Esophagus muscularis mucosa (tissue), 4 donors: ENCODE measurements at regions not wholly inside any gene's neighbourhood (a gene's known extent, or its start where the extent isn't known, plus 50 kb on each side); places are given as distances from the start of the nearest gene placed in this dataset.

Experiments used
- DNase-seq: peaks from one replicate; pipeline ENCODE4 v3.0.0-alpha.2; 2017; ENCODE audit errors: extremely low spot score
- H3K27ac ChIP-seq, 4 donors: fragments of 200-600 bp; sonication (generic); replicated peaks in 1 of 4; 1 replicate in 3 of 4; 2 replicates in 1 of 4; pipeline ENCODE4 v1.5.1; 2016 to 2019; ENCODE audit warnings: mild to moderate bottlenecking in 1 of 4
- H3K27me3 ChIP-seq, 4 donors: fragments of 200-600 bp; sonication (generic); one replicate each; pipeline versions ENCODE4 v1.5.1 to v1.6.0; 2016 to 2019
- H3K36me3 ChIP-seq, 4 donors: fragments of 200-600 bp; sonication (generic); one replicate each; pipeline ENCODE4 v1.5.1; 2016 to 2019
- H3K4me1 ChIP-seq, 4 donors: fragments of 200-600 bp; sonication (generic); one replicate each; pipeline ENCODE4 v1.5.1; 2016 to 2019
- H3K4me3 ChIP-seq, 4 donors: fragments of 200-600 bp; sonication (generic); 1 replicate in 2 of 4; 2 replicates in 2 of 4; pipeline ENCODE4 v1.5.1; 2016 to 2019; ENCODE audit warnings: mild to moderate bottlenecking in 4 of 4, moderate library complexity in 1 of 4
- H3K9me3 ChIP-seq, 4 donors: fragments of 200-600 bp; sonication (generic); 1 replicate in 3 of 4; 2 replicates in 1 of 4; pipeline ENCODE4 v1.5.1; 2016 to 2019
- CTCF ChIP-seq, 3 experiments: fragments of 200-600 bp in 2 of 3; fragments of 450-650 bp in 1 of 3; sonication (generic) in 2 of 3; IDR thresholded peaks; one replicate each; pipeline ENCODE4 v1.5.1; 2017 to 2019; ENCODE audit warnings: antibody characterized with exemption in 3 of 3, mild to moderate bottlenecking in 2 of 3, moderate library complexity in 1 of 3
- EP300 ChIP-seq: sonication (generic); formaldehyde crosslinking; IDR thresholded peaks from one replicate; pipeline ENCODE4 v1.6.1; 2017; ENCODE audit warnings: antibody characterized with exemption
- POLR2A ChIP-seq: fragments of 450-650 bp; IDR thresholded peaks from one replicate; pipeline ENCODE4 v1.6.1; 2017; ENCODE audit warnings: antibody characterized with exemption, moderate library complexity, mild to moderate bottlenecking, low read depth
- POLR2AphosphoS5 ChIP-seq, 2 donors: sonication (generic); formaldehyde crosslinking; IDR thresholded peaks; one replicate each; pipeline ENCODE4 v1.6.1; 2017; ENCODE audit warnings: antibody characterized with exemption in 2 of 2
- WGBS: methylation state at CpG from one replicate; pipeline ENCODE4 v1.1.5; 2018; 5-methylcytosine and 5-hydroxymethylcytosine counted together
- intact Hi-C: fragments of 100-400 bp; cut with DNase I; formaldehyde crosslinking; loops from one replicate; pipeline ENCODE4 v1.15.1; 2023

- WGBS, result 78% methylated on average over 1 of the region's 1 CpG
- intact Hi-C loops, result no loop called here
- H3K4me1 ChIP-seq, result no peaks in the 10 kb centered on the region
- no peaks in the 10 kb centered on the region for H3K36me3 ChIP-seq
- peaks cover 0 to 8% (median 0%) of the 10 kb centered on the region in 4 donors for H3K9me3 ChIP-seq
- H3K27me3 ChIP-seq, result no peaks in the 10 kb centered on the region
- no peak overlapping the region for H3K27ac ChIP-seq
- DNase-seq, result no peak
- H3K4me3 ChIP-seq, result no peak overlapping the region
- no peak for TF ChIP-seq CTCF (IDR thresholded peaks at IDR 0.05)
- TF ChIP-seq EP300, result no peak
- TF ChIP-seq POLR2AphosphoS5 (IDR thresholded peaks at IDR 0.05), result no peak
- TF ChIP-seq POLR2A, result no peak
Measured at GRCh38 chr2:123359636-123360035, 665.5 kb upstream of the CNTNAP5 start.

- no peak for TF ChIP-seq EP300
- Histone ChIP-seq H3K36me3 (no peaks in the 10 kb centered on the region), H3K9me3 (no peaks in the 10 kb centered on the region), H3K27me3 (no peaks in the 10 kb centered on the region), H3K4me3 (no peak overlapping the region), H3K4me1 (no peaks in the 10 kb centered on the region), H3K27ac (no peak overlapping the region)
- no peak for DNase-seq
- intact Hi-C loops, result no loop called here
- 88% methylated on average over 8 of the region's 8 CpGs for WGBS
Measured at GRCh38 chr2:123362671-123363440, 662.2 kb upstream of the CNTNAP5 start.

GRCh38 chr2:123363826-123364225 is 661.3 kb upstream of the CNTNAP5 start:
- H3K27me3 ChIP-seq, result no peaks in the 10 kb centered on the region
- no peak overlapping the region for H3K27ac ChIP-seq
- H3K36me3 ChIP-seq, result no peaks in the 10 kb centered on the region
- no peak overlapping the region for H3K4me3 ChIP-seq
- 85% methylated on average over 2 of the region's 2 CpGs for WGBS
- intact Hi-C loops, result no loop called here
- DNase-seq, result no peak
- no peaks in the 10 kb centered on the region for H3K4me1 ChIP-seq
- no peaks in the 10 kb centered on the region for H3K9me3 ChIP-seq
- TF ChIP-seq EP300, result no peak
- no peak for TF ChIP-seq POLR2AphosphoS5 (IDR thresholded peaks at IDR 0.05)
- TF ChIP-seq CTCF (IDR thresholded peaks at IDR 0.05), result no peak
- TF ChIP-seq POLR2A, result no peak

- no peak for TF ChIP-seq POLR2A
- TF ChIP-seq CTCF (IDR thresholded peaks at IDR 0.05), result no peak
- no peak for TF ChIP-seq POLR2AphosphoS5 (IDR thresholded peaks at IDR 0.05)
- no peak for TF ChIP-seq EP300
- DNase-seq, result no peak
- no peak overlapping the region for H3K27ac ChIP-seq
- H3K36me3 ChIP-seq, result no peaks in the 10 kb centered on the region
- 70% methylated on average over 3 of the region's 3 CpGs for WGBS
- H3K4me1 ChIP-seq, result no peaks in the 10 kb centered on the region
- no peak overlapping the region for H3K4me3 ChIP-seq
- no peaks in the 10 kb centered on the region for H3K9me3 ChIP-seq
- intact Hi-C loops, result no loop called here
- no peaks in the 10 kb centered on the region for H3K27me3 ChIP-seq
Measured at GRCh38 chr2:123364243-123364896, 660.7 kb upstream of the CNTNAP5 start.

- WGBS, result 20% methylated on average over 1 of the region's 1 CpG
- no peak for TF ChIP-seq EP300
- TF ChIP-seq POLR2AphosphoS5 (IDR thresholded peaks at IDR 0.05), result no peak
- TF ChIP-seq POLR2A, result no peak
- Histone ChIP-seq H3K9me3 (no peaks in the 10 kb centered on the region), H3K27me3 (no peaks in the 10 kb centered on the region), H3K4me1 (no peaks in the 10 kb centered on the region), H3K36me3 (no peaks in the 10 kb centered on the region), H3K4me3 (no peak overlapping the region), H3K27ac (no peak overlapping the region)
- DNase-seq, result no peak
- intact Hi-C loops, result no loop called here
Measured at GRCh38 chr2:123366239-123366837, 658.7 kb upstream of the CNTNAP5 start.
